IMR-90 (cell line): ENCODE measurements at regions not wholly inside any gene's neighbourhood (a gene's known extent, or its start where the extent isn't known, plus 50 kb on each side); places are given as distances from the start of the nearest gene placed in this dataset.

Source experiments
- ATAC-seq: fragments of 200-7000 bp; cut with Tn5 transposase; 2 replicates; pipeline ENCODE4 v1.9.1; 2020; ENCODE audit warnings: low read depth, mild to moderate bottlenecking, moderate library complexity
- BruUV-seq: library from RNA; stranded (reverse); fragments of 400-500 nt; replicated peaks from 2 replicates; lab custom pipeline; 2021; lab: Mats Ljungman, UMichigan
- CTCF ChIA-PET: fragments of 300-600 bp; formaldehyde crosslinking; extraction: SDS; loops from one replicate; lab custom pipeline; 2021; ENCODE audit warnings: antibody characterized with exemption; lab: Yijun Ruan, JAX
- POLR2A ChIA-PET: fragments of 300-600 bp; sonication (Branson Sonifier 250); formaldehyde crosslinking; loops from one replicate; lab custom pipeline; 2022; ENCODE audit warnings: antibody characterized with exemption; ENCODE audit not compliant: unreplicated experiment; lab: Charles Lee
- DNase-seq: peaks from one replicate; pipeline ENCODE4 v3.0.0; 2013
- H2AFZ ChIP-seq: replicated peaks from 2 replicates; pipeline ENCODE3; 2013; ENCODE audit warnings: low read length, mild to moderate bottlenecking; ENCODE audit not compliant: poor library complexity
- H2AK5ac ChIP-seq: 2 replicates; pipeline ENCODE4 v1.6.1; 2013; ENCODE audit warnings: low read depth, low read length, inconsistent platforms
- H2AK9ac ChIP-seq: replicated peaks from 2 replicates; pipeline ENCODE3; 2013; ENCODE audit warnings: mild to moderate bottlenecking, low read depth, low read length, moderate library complexity; ENCODE audit not compliant: poor library complexity
- H2BK120ac ChIP-seq: 2 replicates; pipeline ENCODE4 v1.6.1; 2013; ENCODE audit warnings: low read depth, low read length, inconsistent platforms
- H2BK15ac ChIP-seq: 3 replicates; pipeline ENCODE4 v1.6.1; 2013; ENCODE audit warnings: low read depth, low read length, inconsistent platforms
- H2BK20ac ChIP-seq: 2 replicates; pipeline ENCODE4 v1.6.1; 2013; ENCODE audit warnings: low read depth, mild to moderate bottlenecking, inconsistent platforms, low read length, moderate library complexity
- H2BK5ac ChIP-seq: 2 replicates; pipeline ENCODE4 v1.6.1; 2013; ENCODE audit warnings: mild to moderate bottlenecking, low read depth, low read length, inconsistent platforms; ENCODE audit not compliant: poor library complexity, severe bottlenecking
- H3K14ac ChIP-seq: replicated peaks from 2 replicates; pipeline ENCODE4 v1.6.1; 2013; ENCODE audit warnings: low read depth, low read length, inconsistent platforms
- H3K18ac ChIP-seq: 2 replicates; pipeline ENCODE4 v1.6.1; 2013; ENCODE audit warnings: low read depth, low read length, control low read depth
- H3K23ac ChIP-seq: 2 replicates; pipeline ENCODE4 v1.6.1; 2013; ENCODE audit warnings: low read depth, low read length, inconsistent platforms
- H3K27ac ChIP-seq: 2 replicates; pipeline ENCODE4 v1.5.1; 2013; ENCODE audit warnings: mild to moderate bottlenecking, control low read depth, low read length; ENCODE audit not compliant: insufficient read depth
- H3K27me3 ChIP-seq: 2 replicates; pipeline ENCODE4 v1.6.1; 2013; ENCODE audit warnings: low read length; ENCODE audit not compliant: control insufficient read depth, insufficient read depth
- H3K36me3 ChIP-seq: 2 replicates; pipeline ENCODE4 v1.6.1; 2013; ENCODE audit warnings: low read length, mixed read lengths; ENCODE audit not compliant: control insufficient read depth, insufficient read depth
- H3K4ac ChIP-seq: 2 replicates; pipeline ENCODE4 v1.6.1; 2013; ENCODE audit warnings: low read depth, low read length, inconsistent platforms
- H3K4me1 ChIP-seq: 2 replicates; pipeline ENCODE4 v1.6.1; 2013; ENCODE audit warnings: low read length, mixed read lengths; ENCODE audit not compliant: control insufficient read depth, insufficient read depth
- H3K4me2 ChIP-seq: 2 replicates; pipeline ENCODE4 v1.6.1; 2013; ENCODE audit warnings: low read depth, mild to moderate bottlenecking, control low read depth, low read length, moderate library complexity
- H3K4me3 ChIP-seq: 2 replicates; pipeline ENCODE4 v1.5.1; 2013; ENCODE audit warnings: low read depth, mild to moderate bottlenecking, control low read depth, low read length, moderate library complexity; ENCODE audit not compliant: insufficient read depth
- H3K56ac ChIP-seq: 2 replicates; pipeline ENCODE4 v1.6.1; 2013; ENCODE audit warnings: low read length, inconsistent platforms; ENCODE audit not compliant: insufficient read depth; ENCODE audit errors: extremely low read depth
- H3K79me1 ChIP-seq, 2 experiments: 2 replicates each; pipeline ENCODE4 v1.6.1; 2013; ENCODE audit warnings: low read length in 2 of 2, inconsistent platforms in 1 of 2, low read depth in 1 of 2
- H3K9ac ChIP-seq: 2 replicates; pipeline ENCODE4 v1.6.1; 2013; ENCODE audit warnings: low read depth, low read length, control low read depth
- H3K9me1 ChIP-seq: 2 replicates; pipeline ENCODE4 v1.6.1; 2013; ENCODE audit warnings: low read length, inconsistent platforms; ENCODE audit not compliant: insufficient read depth
- H3K9me3 ChIP-seq: 2 replicates; pipeline ENCODE4 v1.6.1; 2013; ENCODE audit warnings: low read length; ENCODE audit not compliant: control insufficient read depth, insufficient read depth
- H4K20me1 ChIP-seq: 2 replicates; pipeline ENCODE4 v1.6.1; 2013; ENCODE audit warnings: low read length, inconsistent platforms; ENCODE audit not compliant: insufficient read depth
- H4K5ac ChIP-seq: 2 replicates; pipeline ENCODE4 v1.6.1; 2013; ENCODE audit warnings: mild to moderate bottlenecking, low read depth, low read length, control low read depth
- H4K8ac ChIP-seq, 2 experiments: 2 replicates each; pipeline ENCODE4 v1.6.1; 2013; ENCODE audit warnings: low read depth in 2 of 2, low read length in 2 of 2, control low read depth in 1 of 2, inconsistent platforms in 1 of 2
- H4K91ac ChIP-seq: 2 replicates; pipeline ENCODE4 v1.6.1; 2013; ENCODE audit warnings: low read depth, low read length, inconsistent platforms; ENCODE audit not compliant: insufficient read depth
- MAFK ChIP-seq: IDR thresholded peaks from 2 replicates; pipeline ENCODE4 v1.6.1; 2012; ENCODE audit warnings: low read depth, low read length, improper control_type of control experiment
- MXI1 ChIP-seq: IDR thresholded peaks from 2 replicates; pipeline ENCODE4 v1.6.1; 2012; ENCODE audit warnings: low read depth, mild to moderate bottlenecking, low read length, moderate library complexity, borderline replicate concordance
- RFX5 ChIP-seq: IDR thresholded peaks from 2 replicates; pipeline ENCODE4 v1.8.0; 2012; ENCODE audit warnings: low read depth, mild to moderate bottlenecking, low read length, moderate library complexity
- USF2 ChIP-seq: fragments of 150-350 bp; IDR thresholded peaks from 2 replicates; pipeline ENCODE4 v1.6.1; 2017; ENCODE audit warnings: mild to moderate bottlenecking, antibody characterized with exemption, low read length, low read depth
- WGBS, 2 experiments: methylation state at CpG; one replicate each; pipeline versions ENCODE4 v1.1.5 to v1.1.7; 2013; ENCODE audit warnings: missing lambda C conversion rate in 2 of 2; ENCODE audit not compliant: insufficient read length in 1 of 2; ENCODE audit errors: extremely low coverage in 2 of 2; 5-methylcytosine and 5-hydroxymethylcytosine counted together
- dilution Hi-C: fragments of 300-500 bp; cut with HindIII; formaldehyde crosslinking; loops from one replicate; pipeline ENCODE4 v1.14.3; 2018; ENCODE audit warnings: low sequenced_read_pairs; ENCODE audit not compliant: unreplicated experiment
- in situ Hi-C: fragments of 300-500 bp; cut with MboI; formaldehyde crosslinking; loops from 3 replicates; pipeline ENCODE4 v1.14.3; 2019; ENCODE audit warnings: low sequenced_read_pairs, inconsistent platforms, mixed read lengths
- intact Hi-C: fragments of 100-400 bp; cut with micrococcal nuclease; formaldehyde crosslinking; loops from 2 replicates; pipeline ENCODE4 v1.10.0; 2022

GRCh38 chr2:173672573-173673340, 292.4 kb downstream of the SP3 start:
- WGBS, 2 experiments = no CpG with 5 or more reads among the region's 3 CpGs
- Histone ChIP-seq H3K27me3 (peaks cover 2% of the 10 kb centered on the region; the same call in 1 of the 2 replicates), H3K9me3 (no peaks in the 10 kb centered on the region), H4K91ac (no peak overlapping the region), H2BK120ac (no peak overlapping the region), H3K27ac (no peak overlapping the region), H3K14ac (no peak overlapping the region), H2AK5ac (no peak overlapping the region), H3K56ac (no peak overlapping the region), H2AFZ (no peak overlapping the region), H2BK15ac (no peak overlapping the region), H2AK9ac (no peak overlapping the region), H3K4ac (no peak overlapping the region), H3K36me3 (no peaks in the 10 kb centered on the region), H3K9me1 (no peaks in the 10 kb centered on the region), H3K18ac (no peak overlapping the region), H2BK20ac (no peak overlapping the region), H3K23ac (no peak overlapping the region), H4K8ac (no peak overlapping the region), H2BK5ac (no peak overlapping the region), H3K4me2 (no peak overlapping the region), H3K79me1 (no peaks in the 10 kb centered on the region), H3K4me1 (peaks cover 1% of the 10 kb centered on the region; the same call in 1 of the 2 replicates), H3K9ac (no peak overlapping the region), H3K4me3 (no peak overlapping the region), H4K5ac (no peak overlapping the region), H4K20me1 (no peaks in the 10 kb centered on the region)
- ChIA-PET POLR2A (no interaction called here), CTCF (no interaction called here)
- DNase-seq (no peak), ATAC-seq (no peak)
- in situ Hi-C loops (no loop called here), intact Hi-C loops (no loop called here), dilution Hi-C loops (no loop called here)
- peak; percentile 16; the same call in 1 of the 2 replicates for TF ChIP-seq MAFK
- no peak for TF ChIP-seq USF2
- TF ChIP-seq MXI1 = no peak
- no peak for TF ChIP-seq RFX5
- BruUV-seq = no TSS peak
